IMR-90 (cell line): ENCODE measurements at regions not wholly inside any gene's neighbourhood (a gene's known extent, or its start where the extent isn't known, plus 50 kb on each side); places are given as distances from the start of the nearest gene placed in this dataset.

Experiments
- ATAC-seq: fragments of 200-7000 bp; cut with Tn5 transposase; 2 replicates; pipeline ENCODE4 v1.9.1; 2020; ENCODE audit warnings: low read depth, mild to moderate bottlenecking, moderate library complexity
- BruUV-seq: library from RNA; stranded (reverse); fragments of 400-500 nt; replicated peaks from 2 replicates; lab custom pipeline; 2021; lab: Mats Ljungman, UMichigan
- CTCF ChIA-PET: fragments of 300-600 bp; formaldehyde crosslinking; extraction: SDS; loops from one replicate; lab custom pipeline; 2021; ENCODE audit warnings: antibody characterized with exemption; lab: Yijun Ruan, JAX
- POLR2A ChIA-PET: fragments of 300-600 bp; sonication (Branson Sonifier 250); formaldehyde crosslinking; loops from one replicate; lab custom pipeline; 2022; ENCODE audit warnings: antibody characterized with exemption; ENCODE audit not compliant: unreplicated experiment; lab: Charles Lee
- DNase-seq: peaks from one replicate; pipeline ENCODE4 v3.0.0; 2013
- H2AFZ ChIP-seq: replicated peaks from 2 replicates; pipeline ENCODE3; 2013; ENCODE audit warnings: low read length, mild to moderate bottlenecking; ENCODE audit not compliant: poor library complexity
- H2AK5ac ChIP-seq: 2 replicates; pipeline ENCODE4 v1.6.1; 2013; ENCODE audit warnings: low read depth, low read length, inconsistent platforms
- H2AK9ac ChIP-seq: replicated peaks from 2 replicates; pipeline ENCODE3; 2013; ENCODE audit warnings: mild to moderate bottlenecking, low read depth, low read length, moderate library complexity; ENCODE audit not compliant: poor library complexity
- H2BK120ac ChIP-seq: 2 replicates; pipeline ENCODE4 v1.6.1; 2013; ENCODE audit warnings: low read depth, low read length, inconsistent platforms
- H2BK15ac ChIP-seq: 3 replicates; pipeline ENCODE4 v1.6.1; 2013; ENCODE audit warnings: low read depth, low read length, inconsistent platforms
- H2BK20ac ChIP-seq: 2 replicates; pipeline ENCODE4 v1.6.1; 2013; ENCODE audit warnings: low read depth, mild to moderate bottlenecking, inconsistent platforms, low read length, moderate library complexity
- H2BK5ac ChIP-seq: 2 replicates; pipeline ENCODE4 v1.6.1; 2013; ENCODE audit warnings: mild to moderate bottlenecking, low read depth, low read length, inconsistent platforms; ENCODE audit not compliant: poor library complexity, severe bottlenecking
- H3K14ac ChIP-seq: replicated peaks from 2 replicates; pipeline ENCODE4 v1.6.1; 2013; ENCODE audit warnings: low read depth, low read length, inconsistent platforms
- H3K18ac ChIP-seq: 2 replicates; pipeline ENCODE4 v1.6.1; 2013; ENCODE audit warnings: low read depth, low read length, control low read depth
- H3K23ac ChIP-seq: 2 replicates; pipeline ENCODE4 v1.6.1; 2013; ENCODE audit warnings: low read depth, low read length, inconsistent platforms
- H3K27ac ChIP-seq: 2 replicates; pipeline ENCODE4 v1.5.1; 2013; ENCODE audit warnings: mild to moderate bottlenecking, control low read depth, low read length; ENCODE audit not compliant: insufficient read depth
- H3K27me3 ChIP-seq: 2 replicates; pipeline ENCODE4 v1.6.1; 2013; ENCODE audit warnings: low read length; ENCODE audit not compliant: control insufficient read depth, insufficient read depth
- H3K36me3 ChIP-seq: 2 replicates; pipeline ENCODE4 v1.6.1; 2013; ENCODE audit warnings: low read length, mixed read lengths; ENCODE audit not compliant: control insufficient read depth, insufficient read depth
- H3K4ac ChIP-seq: 2 replicates; pipeline ENCODE4 v1.6.1; 2013; ENCODE audit warnings: low read depth, low read length, inconsistent platforms
- H3K4me1 ChIP-seq: 2 replicates; pipeline ENCODE4 v1.6.1; 2013; ENCODE audit warnings: low read length, mixed read lengths; ENCODE audit not compliant: control insufficient read depth, insufficient read depth
- H3K4me2 ChIP-seq: 2 replicates; pipeline ENCODE4 v1.6.1; 2013; ENCODE audit warnings: low read depth, mild to moderate bottlenecking, control low read depth, low read length, moderate library complexity
- H3K4me3 ChIP-seq: 2 replicates; pipeline ENCODE4 v1.5.1; 2013; ENCODE audit warnings: low read depth, mild to moderate bottlenecking, control low read depth, low read length, moderate library complexity; ENCODE audit not compliant: insufficient read depth
- H3K56ac ChIP-seq: 2 replicates; pipeline ENCODE4 v1.6.1; 2013; ENCODE audit warnings: low read length, inconsistent platforms; ENCODE audit not compliant: insufficient read depth; ENCODE audit errors: extremely low read depth
- H3K79me1 ChIP-seq, 2 experiments: 2 replicates each; pipeline ENCODE4 v1.6.1; 2013; ENCODE audit warnings: low read length in 2 of 2, inconsistent platforms in 1 of 2, low read depth in 1 of 2
- H3K9ac ChIP-seq: 2 replicates; pipeline ENCODE4 v1.6.1; 2013; ENCODE audit warnings: low read depth, low read length, control low read depth
- H3K9me1 ChIP-seq: 2 replicates; pipeline ENCODE4 v1.6.1; 2013; ENCODE audit warnings: low read length, inconsistent platforms; ENCODE audit not compliant: insufficient read depth
- H3K9me3 ChIP-seq: 2 replicates; pipeline ENCODE4 v1.6.1; 2013; ENCODE audit warnings: low read length; ENCODE audit not compliant: control insufficient read depth, insufficient read depth
- H4K20me1 ChIP-seq: 2 replicates; pipeline ENCODE4 v1.6.1; 2013; ENCODE audit warnings: low read length, inconsistent platforms; ENCODE audit not compliant: insufficient read depth
- H4K5ac ChIP-seq: 2 replicates; pipeline ENCODE4 v1.6.1; 2013; ENCODE audit warnings: mild to moderate bottlenecking, low read depth, low read length, control low read depth
- H4K8ac ChIP-seq, 2 experiments: 2 replicates each; pipeline ENCODE4 v1.6.1; 2013; ENCODE audit warnings: low read depth in 2 of 2, low read length in 2 of 2, control low read depth in 1 of 2, inconsistent platforms in 1 of 2
- H4K91ac ChIP-seq: 2 replicates; pipeline ENCODE4 v1.6.1; 2013; ENCODE audit warnings: low read depth, low read length, inconsistent platforms; ENCODE audit not compliant: insufficient read depth
- BHLHE40 ChIP-seq: fragments of 150-350 bp; IDR thresholded peaks from 2 replicates; pipeline ENCODE4 v1.6.1; 2016; ENCODE audit warnings: mild to moderate bottlenecking, low read depth, low read length
- CEBPB ChIP-seq: IDR thresholded peaks from 2 replicates; pipeline ENCODE4 v1.6.1; 2012; ENCODE audit warnings: low read depth, low read length, improper control_type of control experiment
- CHD1 ChIP-seq: IDR thresholded peaks from 2 replicates; pipeline ENCODE4 v1.6.1; 2012; ENCODE audit warnings: low read depth, low read length, improper control_type of control experiment
- CTCF ChIP-seq: conservative IDR thresholded peaks from 2 replicates; pipeline ENCODE4 v1.5.1; 2012; ENCODE audit warnings: mild to moderate bottlenecking, low read depth, low read length, improper control_type of control experiment
- ELK1 ChIP-seq: fragments of 150-350 bp; IDR thresholded peaks from 2 replicates; pipeline ENCODE4 v1.6.1; 2016; ENCODE audit warnings: low read depth, mild to moderate bottlenecking, low read length, moderate library complexity, borderline replicate concordance
- FOS ChIP-seq: fragments of 150-350 bp; IDR thresholded peaks from 2 replicates; pipeline ENCODE4 v1.6.1; 2016; ENCODE audit warnings: low read depth, low read length
- MAFK ChIP-seq: IDR thresholded peaks from 2 replicates; pipeline ENCODE4 v1.6.1; 2012; ENCODE audit warnings: low read depth, low read length, improper control_type of control experiment
- MAZ ChIP-seq: IDR thresholded peaks from 2 replicates; pipeline ENCODE4 v1.6.1; 2012; ENCODE audit warnings: low read depth, mild to moderate bottlenecking, low read length, improper control_type of control experiment, moderate library complexity, borderline replicate concordance
- MXI1 ChIP-seq: IDR thresholded peaks from 2 replicates; pipeline ENCODE4 v1.6.1; 2012; ENCODE audit warnings: low read depth, mild to moderate bottlenecking, low read length, moderate library complexity, borderline replicate concordance
- NFE2L2 ChIP-seq: fragments of 150-350 bp; IDR thresholded peaks from 2 replicates; pipeline ENCODE4 v1.6.1; 2016; ENCODE audit warnings: low read depth, mild to moderate bottlenecking, low read length
- RAD21 ChIP-seq: IDR thresholded peaks from 2 replicates; pipeline ENCODE4 v1.6.1; 2012; ENCODE audit warnings: low read length, improper control_type of control experiment
- RCOR1 ChIP-seq: IDR thresholded peaks from 2 replicates; pipeline ENCODE4 v1.6.1; 2012; ENCODE audit warnings: mild to moderate bottlenecking, low read length, improper control_type of control experiment; ENCODE audit not compliant: insufficient replicate concordance
- RFX5 ChIP-seq: IDR thresholded peaks from 2 replicates; pipeline ENCODE4 v1.8.0; 2012; ENCODE audit warnings: low read depth, mild to moderate bottlenecking, low read length, moderate library complexity
- SMC3 ChIP-seq: fragments of 150-350 bp; IDR thresholded peaks from 2 replicates; pipeline ENCODE4 v1.6.1; 2016; ENCODE audit warnings: low read depth, mild to moderate bottlenecking, antibody characterized with exemption, low read length, moderate library complexity
- WGBS, 2 experiments: methylation state at CpG; one replicate each; pipeline versions ENCODE4 v1.1.5 to v1.1.7; 2013; ENCODE audit warnings: missing lambda C conversion rate in 2 of 2; ENCODE audit not compliant: insufficient read length in 1 of 2; ENCODE audit errors: extremely low coverage in 2 of 2; 5-methylcytosine and 5-hydroxymethylcytosine counted together
- dilution Hi-C: fragments of 300-500 bp; cut with HindIII; formaldehyde crosslinking; loops from one replicate; pipeline ENCODE4 v1.14.3; 2018; ENCODE audit warnings: low sequenced_read_pairs; ENCODE audit not compliant: unreplicated experiment
- in situ Hi-C: fragments of 300-500 bp; cut with MboI; formaldehyde crosslinking; loops from 3 replicates; pipeline ENCODE4 v1.14.3; 2019; ENCODE audit warnings: low sequenced_read_pairs, inconsistent platforms, mixed read lengths
- intact Hi-C: fragments of 100-400 bp; cut with micrococcal nuclease; formaldehyde crosslinking; loops from 2 replicates; pipeline ENCODE4 v1.10.0; 2022
- TF ChIP-seq, protein P1 (sequence below): fragments of 150-350 bp; IDR thresholded peaks from 2 replicates; pipeline ENCODE4 v1.6.1; 2017; ENCODE audit warnings: mild to moderate bottlenecking, antibody characterized with exemption, low read length, low read depth

DNA sequence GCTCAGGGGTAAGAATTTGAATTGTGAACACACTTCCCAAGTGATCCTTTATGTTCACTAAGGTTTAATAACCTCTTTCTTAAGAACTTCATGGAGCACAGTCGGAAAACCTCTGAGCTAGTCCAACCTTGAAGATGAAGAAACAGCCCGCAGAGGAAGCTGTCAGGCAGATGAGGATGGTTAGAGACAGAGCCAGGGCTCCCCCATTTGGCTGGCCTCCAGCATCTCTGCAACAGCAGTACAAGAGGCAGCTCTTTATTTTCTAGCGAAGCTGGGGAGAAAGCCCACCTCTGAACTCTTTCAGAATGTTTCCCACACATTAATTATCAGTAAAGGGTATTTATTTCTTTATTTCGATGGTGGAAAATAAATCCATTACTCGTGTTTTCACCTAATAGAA lies 350.8 kb downstream of the DMRT2 start:
- Histone ChIP-seq H3K14ac (no peak overlapping the region), H4K5ac (no peak overlapping the region), H2AFZ (no peak overlapping the region), H3K4me3 (no peak overlapping the region), H3K18ac (no peak overlapping the region), H3K23ac (no peak overlapping the region), H3K56ac (no peak overlapping the region), H3K27me3 (no peaks in the 10 kb centered on the region), H3K4ac (no peak overlapping the region), H3K4me1 (no peaks in the 10 kb centered on the region), H3K9me1 (no peaks in the 10 kb centered on the region), H4K20me1 (no peaks in the 10 kb centered on the region), H2AK5ac (no peak overlapping the region), H3K9ac (no peak overlapping the region), H2BK5ac (no peak overlapping the region), H2BK20ac (no peak overlapping the region), H3K27ac (no peak overlapping the region), H2BK120ac (no peak overlapping the region), H2BK15ac (no peak overlapping the region), H3K36me3 (no peaks in the 10 kb centered on the region), H3K79me1 (no peaks in the 10 kb centered on the region), H4K91ac (no peak overlapping the region), H2AK9ac (no peak overlapping the region), H3K4me2 (no peak overlapping the region), H4K8ac (no peak overlapping the region), H3K9me3 (peaks cover 11% of the 10 kb centered on the region)
- in situ Hi-C loops (no loop called here), dilution Hi-C loops (no loop called here), intact Hi-C loops (no loop called here)
- no CpG with 5 or more reads among the region's 5 CpGs for WGBS, 2 experiments
- no peak for DNase-seq
- ChIA-PET CTCF (no interaction called here), POLR2A (no interaction called here)
- BruUV-seq, result no TSS peak
- ATAC-seq, result no peak
- TF ChIP-seq SMC3, result no peak
- TF ChIP-seq MAZ, result no peak
- no peak for TF ChIP-seq MXI1
- TF ChIP-seq RFX5, result no peak
- no peak for TF ChIP-seq RCOR1
- no peak for TF ChIP-seq MAFK
- no peak for TF ChIP-seq FOS
- no peak for TF ChIP-seq CHD1
- TF ChIP-seq CTCF, result no peak
- no peak for TF ChIP-seq RAD21
- no peak for TF ChIP-seq CEBPB
- TF ChIP-seq ELK1, result no peak
- TF ChIP-seq, protein P1, sequence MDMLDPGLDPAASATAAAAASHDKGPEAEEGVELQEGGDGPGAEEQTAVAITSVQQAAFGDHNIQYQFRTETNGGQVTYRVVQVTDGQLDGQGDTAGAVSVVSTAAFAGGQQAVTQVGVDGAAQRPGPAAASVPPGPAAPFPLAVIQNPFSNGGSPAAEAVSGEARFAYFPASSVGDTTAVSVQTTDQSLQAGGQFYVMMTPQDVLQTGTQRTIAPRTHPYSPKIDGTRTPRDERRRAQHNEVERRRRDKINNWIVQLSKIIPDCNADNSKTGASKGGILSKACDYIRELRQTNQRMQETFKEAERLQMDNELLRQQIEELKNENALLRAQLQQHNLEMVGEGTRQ, result no peak
- TF ChIP-seq NFE2L2, result no peak
- no peak for TF ChIP-seq BHLHE40
